ENCODE measurements at regions not wholly inside any gene's neighbourhood (a gene's known extent, or its start where the extent isn't known, plus 50 kb on each side); places are given as distances from the start of the nearest gene placed in this dataset.
A peak's percentile ranks its signal among the peaks of the same experiment; 100 is the strongest.

DNA sequence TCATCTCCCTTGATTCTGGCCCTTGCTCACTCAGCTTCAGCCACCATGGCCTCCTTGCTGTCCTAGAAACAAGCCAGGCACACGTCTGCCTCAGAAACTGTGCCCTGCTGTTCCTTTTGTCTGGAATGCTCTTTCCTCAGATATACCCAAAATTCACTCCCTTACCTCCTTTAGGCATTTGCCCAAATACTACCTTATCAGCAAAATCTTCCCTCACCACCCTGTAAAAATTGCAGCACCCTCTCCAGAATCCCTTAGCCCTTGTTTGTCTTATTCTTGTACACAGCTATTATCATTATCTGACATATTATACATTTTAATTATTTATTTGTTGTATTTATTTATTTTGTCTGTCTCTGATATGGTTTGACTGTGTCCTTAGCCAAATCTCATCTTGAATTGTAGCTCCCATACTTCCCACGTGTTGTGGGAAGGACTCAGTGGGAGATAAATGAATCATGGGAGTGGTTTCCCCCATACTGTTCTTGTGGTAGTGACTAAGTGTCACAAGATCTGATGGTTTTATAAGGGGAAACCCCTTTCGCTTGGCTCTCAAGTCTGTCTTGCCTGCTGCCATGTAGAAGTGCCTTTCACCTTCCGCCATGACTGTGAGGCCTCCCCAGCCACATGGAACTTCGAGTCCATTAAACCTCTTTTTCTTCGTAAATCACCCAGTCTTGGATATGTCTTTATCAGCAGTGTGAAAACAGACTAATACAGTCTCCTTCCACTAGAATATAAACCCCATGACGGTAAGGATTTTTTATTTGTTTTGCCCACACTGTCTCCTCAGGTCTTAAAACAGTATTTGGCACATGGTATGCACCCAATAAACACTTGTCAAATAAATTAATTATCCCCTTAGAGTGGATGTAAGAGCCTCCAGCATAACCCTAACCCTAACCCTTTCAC is 60.0 kb upstream of the STT3B start:
- Histone ChIP-seq H3K9me3 (no peaks in the 10 kb centered on the region), H3K27ac (no peak overlapping the region), H3K4me1 (no peaks in the 10 kb centered on the region), H3K4me3 (no peak overlapping the region), H3K4me2 (no peak overlapping the region)
- ChIA-PET POLR2A (no interaction called here), CTCF (no interaction called here)
- ATAC-seq (no peak), DNase-seq (ENCODE audit: low read depth in 1 of 2, low spot score in 1 of 2) (no peak), FAIRE-seq (no peak)
- WGBS (ENCODE audit: missing lambda C conversion rate): 48% methylated on average over 7 of the region's 7 CpGs
- TF ChIP-seq MAFK (IDR thresholded peaks at IDR 0.05; ENCODE audit: partially characterized antibody): peak; percentile 42
- no peak for TF ChIP-seq EHMT2 (IDR thresholded peaks at IDR 0.05; ENCODE audit: low read depth)

GRCh38 chr3:31476209-31476608 is 56.5 kb upstream of the STT3B start:
- Histone ChIP-seq H3K4me3 (no peak overlapping the region), H3K4me1 (no peaks in the 10 kb centered on the region), H3K4me2 (no peak overlapping the region), H3K9me3 (no peaks in the 10 kb centered on the region), H3K27ac (no peak overlapping the region)
- ChIA-PET POLR2A (no interaction called here), CTCF (no interaction called here)
- 62% methylated on average over 4 of the region's 4 CpGs for WGBS (ENCODE audit: missing lambda C conversion rate)
- no peak for FAIRE-seq
- no peak for ATAC-seq
- TF ChIP-seq NFE2L2 (conservative IDR thresholded peaks at IDR 0.05; ENCODE audit: low read length) (no peak), USF2 (IDR thresholded peaks at IDR 0.05) (no peak), KDM1A (IDR thresholded peaks at IDR 0.05; ENCODE audit: low read depth) (no peak), FOXS1 (CRISPR knock-in tag; IDR thresholded peaks at IDR 0.05) (no peak)
- TF ChIP-seq, protein P1, sequence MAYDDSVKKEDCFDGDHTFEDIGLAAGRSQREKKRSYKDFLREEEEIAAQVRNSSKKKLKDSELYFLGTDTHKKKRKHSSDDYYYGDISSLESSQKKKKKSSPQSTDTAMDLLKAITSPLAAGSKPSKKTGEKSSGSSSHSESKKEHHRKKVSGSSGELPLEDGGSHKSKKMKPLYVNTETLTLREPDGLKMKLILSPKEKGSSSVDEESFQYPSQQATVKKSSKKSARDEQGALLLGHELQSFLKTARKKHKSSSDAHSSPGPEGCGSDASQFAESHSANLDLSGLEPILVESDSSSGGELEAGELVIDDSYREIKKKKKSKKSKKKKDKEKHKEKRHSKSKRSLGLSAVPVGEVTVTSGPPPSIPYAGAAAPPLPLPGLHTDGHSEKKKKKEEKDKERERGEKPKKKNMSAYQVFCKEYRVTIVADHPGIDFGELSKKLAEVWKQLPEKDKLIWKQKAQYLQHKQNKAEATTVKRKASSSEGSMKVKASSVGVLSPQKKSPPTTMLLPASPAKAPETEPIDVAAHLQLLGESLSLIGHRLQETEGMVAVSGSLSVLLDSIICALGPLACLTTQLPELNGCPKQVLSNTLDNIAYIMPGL (CRISPR knock-in tag; IDR thresholded peaks at IDR 0.05; ENCODE audit: borderline replicate concordance): no peak
- no peak for DNase-seq (ENCODE audit: low read depth in 1 of 2, low spot score in 1 of 2)

- no peak for ATAC-seq
- no peak overlapping the region for H3K4me3 ChIP-seq
- H3K4me1 ChIP-seq: no peaks in the 10 kb centered on the region
- no peak overlapping the region for H3K27ac ChIP-seq
- FAIRE-seq: no peak
- POLR2A ChIA-PET: no interaction called here
- DNase-seq (ENCODE audit: low read depth in 1 of 2, low spot score in 1 of 2): no peak
- WGBS (ENCODE audit: missing lambda C conversion rate): 95% methylated on average over 1 of the region's 1 CpG
- no peak overlapping the region for H3K4me2 ChIP-seq
- H3K9me3 ChIP-seq: no peaks in the 10 kb centered on the region
- TF ChIP-seq CBX2 (IDR thresholded peaks at IDR 0.05; ENCODE audit: borderline replicate concordance, low read depth) (no peak), ZNF302 (CRISPR knock-in tag; IDR thresholded peaks at IDR 0.05) (no peak), HEYL (CRISPR knock-in tag; IDR thresholded peaks at IDR 0.05) (no peak), ESRRA (IDR thresholded peaks at IDR 0.05; ENCODE audit: borderline replicate concordance, low read length) (no peak), KDM1A (IDR thresholded peaks at IDR 0.05; ENCODE audit: low read depth) (no peak)
- TF ChIP-seq, protein P2, sequence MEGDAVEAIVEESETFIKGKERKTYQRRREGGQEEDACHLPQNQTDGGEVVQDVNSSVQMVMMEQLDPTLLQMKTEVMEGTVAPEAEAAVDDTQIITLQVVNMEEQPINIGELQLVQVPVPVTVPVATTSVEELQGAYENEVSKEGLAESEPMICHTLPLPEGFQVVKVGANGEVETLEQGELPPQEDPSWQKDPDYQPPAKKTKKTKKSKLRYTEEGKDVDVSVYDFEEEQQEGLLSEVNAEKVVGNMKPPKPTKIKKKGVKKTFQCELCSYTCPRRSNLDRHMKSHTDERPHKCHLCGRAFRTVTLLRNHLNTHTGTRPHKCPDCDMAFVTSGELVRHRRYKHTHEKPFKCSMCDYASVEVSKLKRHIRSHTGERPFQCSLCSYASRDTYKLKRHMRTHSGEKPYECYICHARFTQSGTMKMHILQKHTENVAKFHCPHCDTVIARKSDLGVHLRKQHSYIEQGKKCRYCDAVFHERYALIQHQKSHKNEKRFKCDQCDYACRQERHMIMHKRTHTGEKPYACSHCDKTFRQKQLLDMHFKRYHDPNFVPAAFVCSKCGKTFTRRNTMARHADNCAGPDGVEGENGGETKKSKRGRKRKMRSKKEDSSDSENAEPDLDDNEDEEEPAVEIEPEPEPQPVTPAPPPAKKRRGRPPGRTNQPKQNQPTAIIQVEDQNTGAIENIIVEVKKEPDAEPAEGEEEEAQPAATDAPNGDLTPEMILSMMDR (IDR thresholded peaks at IDR 0.05): no peak
- CTCF ChIA-PET: interaction anchor here (1.4 to 1.5 kb wide), 2 partner anchors 10 to 17 kb away, joined by 3 to 7 read pairs; no protein-coding TSS in a partner anchor
These were observed 53.3 kb upstream of the STT3B start for GRCh38 chr3:31479431-31479830.

GRCh38 chr3:31481697-31482096 is 51.0 kb upstream of the STT3B start:
- H3K4me2 ChIP-seq: no peak overlapping the region
- no peaks in the 10 kb centered on the region for H3K9me3 ChIP-seq
- DNase-seq (ENCODE audit: low read depth in 1 of 2, low spot score in 1 of 2): no peak
- WGBS (ENCODE audit: missing lambda C conversion rate): 48% methylated on average over 2 of the region's 3 CpGs
- no peaks in the 10 kb centered on the region for H3K4me1 ChIP-seq
- POLR2A ChIA-PET: no interaction called here
- no peak for ATAC-seq
- H3K4me3 ChIP-seq: no peak overlapping the region
- no peak for TF ChIP-seq JUNB (IDR thresholded peaks at IDR 0.05)
- no peak for TF ChIP-seq HES2 (IDR thresholded peaks at IDR 0.05)
- TF ChIP-seq KDM5A (IDR thresholded peaks at IDR 0.05): no peak
- TF ChIP-seq EHMT2 (IDR thresholded peaks at IDR 0.05; ENCODE audit: low read depth): no peak
- no peak for TF ChIP-seq ZSCAN20 (CRISPR knock-in tag; IDR thresholded peaks at IDR 0.05)
- TF ChIP-seq PHF8 (IDR thresholded peaks at IDR 0.05; ENCODE audit: borderline replicate concordance, low read depth): no peak
- TF ChIP-seq NFE2L2 (conservative IDR thresholded peaks at IDR 0.05; ENCODE audit: low read length): no peak
- no peak for TF ChIP-seq NR3C1 (IDR thresholded peaks at IDR 0.05)
- TF ChIP-seq FOSB (CRISPR knock-in tag; IDR thresholded peaks at IDR 0.05): no peak
- TF ChIP-seq BCL3 (IDR thresholded peaks at IDR 0.05): no peak
- TF ChIP-seq SMC3 (IDR thresholded peaks at IDR 0.05): no peak
- TF ChIP-seq HEYL (CRISPR knock-in tag; IDR thresholded peaks at IDR 0.05): no peak
- H3K27ac ChIP-seq: no peak overlapping the region
- CTCF ChIA-PET: no interaction called here
- FAIRE-seq: no peak

Measured in A549 (cell line).